Left ventricle myocardium inferior (tissue), 1 donor: ENCODE measurements at regions not wholly inside any gene's neighbourhood (a gene's known extent, or its start where the extent isn't known, plus 50 kb on each side); places are given as distances from the start of the nearest gene placed in this dataset.

Experiments used
- DNase-seq: peaks from one replicate; pipeline ENCODE4 v3.0.0-alpha.2; 2020
- H3K27ac ChIP-seq: fragments of 200-600 bp; replicated peaks from 2 replicates; pipeline ENCODE4 v1.8.0; 2021
- H3K27me3 ChIP-seq: fragments of 200-600 bp; 2 replicates; pipeline ENCODE4 v1.8.0; 2021; ENCODE audit warnings: low read depth
- H3K36me3 ChIP-seq: fragments of 200-600 bp; 2 replicates; pipeline ENCODE4 v1.8.0; 2021
- H3K4me1 ChIP-seq: fragments of 200-600 bp; 2 replicates; pipeline ENCODE4 v1.8.0; 2021
- H3K4me3 ChIP-seq: fragments of 200-600 bp; 2 replicates; pipeline ENCODE4 v1.8.0; 2021; ENCODE audit warnings: mild to moderate bottlenecking, moderate library complexity
- H3K9me3 ChIP-seq: fragments of 200-600 bp; replicated peaks from 2 replicates; pipeline ENCODE4 v1.8.0; 2021
- intact Hi-C: fragments of 100-400 bp; cut with micrococcal nuclease; formaldehyde crosslinking; loops from one replicate; pipeline ENCODE4 v1.11.0; 2022
- TF ChIP-seq, protein P1 (sequence below): fragments of 200-600 bp; IDR thresholded peaks from 2 replicates; pipeline ENCODE4 v1.8.0; 2021; ENCODE audit warnings: antibody characterized with exemption, mild to moderate bottlenecking, borderline replicate concordance
- donor health status: DM: no; HTN: yes; CAD: no; lungs with severe emphysema.

DNA sequence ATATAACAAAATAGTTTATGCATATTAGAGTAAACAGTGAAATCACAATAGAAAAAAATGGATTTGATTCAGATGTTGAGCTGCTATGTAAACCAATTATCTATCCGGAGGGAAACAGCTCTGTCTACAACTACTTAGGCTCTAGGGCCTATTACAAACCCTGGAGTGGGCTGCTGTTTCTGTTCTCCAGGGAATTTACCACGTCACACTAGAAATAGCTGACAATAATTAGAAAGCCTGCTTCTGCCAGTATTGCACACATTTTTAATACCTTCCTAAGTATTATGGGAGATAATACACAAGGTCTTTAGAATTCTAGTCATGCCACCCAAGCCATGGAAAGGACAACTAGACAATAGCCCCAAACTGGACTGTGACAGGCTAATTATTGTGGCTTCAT is 411.1 kb downstream of the FIGN start:
- H3K36me3 ChIP-seq = no peaks in the 10 kb centered on the region
- no peaks in the 10 kb centered on the region for H3K27me3 ChIP-seq
- intact Hi-C loops = no loop called here
- H3K4me3 ChIP-seq = no peak overlapping the region
- H3K27ac ChIP-seq = no peak overlapping the region
- no peaks in the 10 kb centered on the region for H3K4me1 ChIP-seq
- no peaks in the 10 kb centered on the region for H3K9me3 ChIP-seq
- DNase-seq = no peak
- TF ChIP-seq, protein P1, sequence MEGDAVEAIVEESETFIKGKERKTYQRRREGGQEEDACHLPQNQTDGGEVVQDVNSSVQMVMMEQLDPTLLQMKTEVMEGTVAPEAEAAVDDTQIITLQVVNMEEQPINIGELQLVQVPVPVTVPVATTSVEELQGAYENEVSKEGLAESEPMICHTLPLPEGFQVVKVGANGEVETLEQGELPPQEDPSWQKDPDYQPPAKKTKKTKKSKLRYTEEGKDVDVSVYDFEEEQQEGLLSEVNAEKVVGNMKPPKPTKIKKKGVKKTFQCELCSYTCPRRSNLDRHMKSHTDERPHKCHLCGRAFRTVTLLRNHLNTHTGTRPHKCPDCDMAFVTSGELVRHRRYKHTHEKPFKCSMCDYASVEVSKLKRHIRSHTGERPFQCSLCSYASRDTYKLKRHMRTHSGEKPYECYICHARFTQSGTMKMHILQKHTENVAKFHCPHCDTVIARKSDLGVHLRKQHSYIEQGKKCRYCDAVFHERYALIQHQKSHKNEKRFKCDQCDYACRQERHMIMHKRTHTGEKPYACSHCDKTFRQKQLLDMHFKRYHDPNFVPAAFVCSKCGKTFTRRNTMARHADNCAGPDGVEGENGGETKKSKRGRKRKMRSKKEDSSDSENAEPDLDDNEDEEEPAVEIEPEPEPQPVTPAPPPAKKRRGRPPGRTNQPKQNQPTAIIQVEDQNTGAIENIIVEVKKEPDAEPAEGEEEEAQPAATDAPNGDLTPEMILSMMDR = no peak

DNA sequence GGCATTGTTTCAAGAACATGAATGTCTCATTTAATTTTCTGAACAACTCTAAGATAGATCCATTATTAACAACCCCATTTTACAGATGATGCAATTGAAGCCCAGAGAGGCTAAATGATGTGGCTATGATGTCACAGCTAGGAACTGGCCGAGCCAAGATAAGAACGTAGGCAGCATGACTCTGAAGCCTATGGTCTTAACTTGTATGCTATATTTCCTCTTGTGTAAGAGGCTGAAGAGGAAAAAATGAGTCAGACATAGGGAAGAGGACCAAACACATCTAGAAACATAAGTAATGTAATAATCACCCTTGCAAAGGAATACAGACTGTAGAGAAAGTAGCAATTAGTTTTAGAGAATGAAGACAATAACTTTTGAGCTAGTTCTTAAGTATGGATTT is 416.8 kb downstream of the FIGN start:
- no peak for DNase-seq
- Histone ChIP-seq H3K27ac (no peak overlapping the region), H3K4me3 (no peak overlapping the region), H3K36me3 (no peaks in the 10 kb centered on the region), H3K4me1 (no peaks in the 10 kb centered on the region), H3K27me3 (no peaks in the 10 kb centered on the region), H3K9me3 (peaks cover 7% of the 10 kb centered on the region)
- intact Hi-C loops = no loop called here
- TF ChIP-seq, protein P1 = no peak

DNA sequence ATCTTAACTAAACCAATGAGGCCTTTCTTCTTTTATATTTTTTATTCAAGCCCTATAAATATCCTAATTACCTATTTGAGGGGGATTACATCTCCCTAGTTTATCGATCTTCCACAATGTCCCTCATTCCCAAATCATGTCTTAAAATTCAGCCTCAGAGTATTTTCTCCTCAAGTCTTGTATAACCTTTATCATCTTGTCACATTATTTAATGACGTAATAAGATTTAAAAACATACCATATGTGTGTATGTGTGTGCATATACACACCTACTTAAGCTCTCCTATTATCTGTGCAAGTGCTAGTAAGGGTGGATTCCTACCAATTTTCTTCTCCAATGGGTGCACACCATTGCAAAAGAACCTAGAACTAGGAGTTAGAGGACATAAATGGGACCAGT is 421.1 kb downstream of the FIGN start:
- Histone ChIP-seq H3K9me3 (peaks cover 7% of the 10 kb centered on the region), H3K4me3 (no peak overlapping the region), H3K36me3 (no peaks in the 10 kb centered on the region), H3K4me1 (no peaks in the 10 kb centered on the region), H3K27me3 (no peaks in the 10 kb centered on the region), H3K27ac (no peak overlapping the region)
- DNase-seq = no peak
- intact Hi-C loops = no loop called here
- TF ChIP-seq, protein P1 = no peak

DNA sequence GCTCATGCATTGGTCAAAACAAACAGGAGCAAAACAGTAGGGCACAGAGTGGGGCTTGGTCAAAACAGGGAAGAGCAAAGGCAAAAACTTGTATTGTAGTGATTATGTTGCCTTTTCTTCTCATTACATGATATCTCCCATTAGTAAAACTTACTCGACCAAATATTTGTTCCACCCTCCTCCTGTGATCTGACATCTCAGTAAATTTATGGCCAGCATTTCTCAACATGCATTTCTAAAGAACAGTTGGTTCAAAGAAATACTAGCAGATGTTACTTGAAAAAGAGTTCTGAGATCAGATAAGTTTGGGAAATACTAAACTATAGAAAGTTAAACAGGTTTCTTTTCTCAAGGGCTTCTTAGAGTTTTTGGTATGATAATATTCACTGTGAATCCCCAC is 423.1 kb downstream of the FIGN start:
- DNase-seq = no peak
- intact Hi-C loops = no loop called here
- no peak overlapping the region for H3K4me3 ChIP-seq
- no peaks in the 10 kb centered on the region for H3K36me3 ChIP-seq
- TF ChIP-seq, protein P1 = no peak
- no peaks in the 10 kb centered on the region for H3K27me3 ChIP-seq
- H3K9me3 ChIP-seq = peaks cover 7% of the 10 kb centered on the region
- no peak overlapping the region for H3K27ac ChIP-seq
- no peaks in the 10 kb centered on the region for H3K4me1 ChIP-seq

DNA sequence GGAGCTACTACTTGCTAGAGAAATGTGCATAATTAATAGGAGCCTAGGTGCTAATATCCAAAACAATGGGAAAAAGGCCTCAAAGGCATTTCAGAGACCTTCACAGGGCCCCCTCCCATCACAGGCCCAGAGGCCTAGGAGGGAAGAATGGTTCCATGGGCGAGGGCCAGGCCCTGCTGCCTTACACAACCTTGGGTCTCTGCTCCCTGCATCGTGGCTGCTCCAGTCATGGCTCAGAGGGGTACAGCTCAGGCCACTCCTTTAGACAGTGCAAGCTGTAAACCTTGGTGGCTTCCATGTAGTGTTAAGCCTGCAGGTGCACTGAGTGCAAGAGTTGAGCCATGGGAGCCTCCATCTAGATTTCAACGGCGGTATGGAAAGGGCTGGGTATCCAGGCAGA is 429.2 kb downstream of the FIGN start:
- H3K4me1 ChIP-seq = no peaks in the 10 kb centered on the region
- no peaks in the 10 kb centered on the region for H3K36me3 ChIP-seq
- no peak for DNase-seq
- H3K9me3 ChIP-seq = peaks cover 9% of the 10 kb centered on the region
- TF ChIP-seq, protein P1 = no peak
- H3K27me3 ChIP-seq = no peaks in the 10 kb centered on the region
- H3K27ac ChIP-seq = no peak overlapping the region
- H3K4me3 ChIP-seq = no peak overlapping the region
- intact Hi-C loops = no loop called here

DNA sequence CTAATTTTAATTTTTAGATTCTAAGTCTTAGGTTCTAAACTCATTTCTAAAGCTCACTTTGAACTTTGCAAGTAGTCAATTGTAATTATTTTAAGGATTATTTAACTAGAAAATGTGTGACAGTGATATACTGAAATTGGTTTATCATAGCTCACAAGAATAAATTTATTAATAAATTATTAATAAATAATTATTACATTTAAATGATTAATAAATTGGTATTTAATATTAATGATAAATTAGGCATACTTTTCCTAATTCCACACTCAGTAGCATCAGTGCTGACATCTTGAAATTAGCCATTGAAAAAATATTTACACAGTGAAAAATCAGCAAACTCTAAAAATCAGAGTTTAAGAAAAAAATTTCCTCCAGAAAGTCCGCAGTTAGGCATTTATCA is 433.7 kb downstream of the FIGN start:
- H3K27me3 ChIP-seq = peaks cover 7% of the 10 kb centered on the region
- no peak overlapping the region for H3K27ac ChIP-seq
- TF ChIP-seq, protein P1 = no peak
- H3K36me3 ChIP-seq = no peaks in the 10 kb centered on the region
- intact Hi-C loops = no loop called here
- H3K4me3 ChIP-seq = no peak overlapping the region
- no peak for DNase-seq
- H3K9me3 ChIP-seq = peaks cover 9% of the 10 kb centered on the region
- no peaks in the 10 kb centered on the region for H3K4me1 ChIP-seq
